Muscle layer of duodenum (tissue), 2 donors: ENCODE measurements at regions not wholly inside any gene's neighbourhood (a gene's known extent, or its start where the extent isn't known, plus 50 kb on each side); places are given as distances from the start of the nearest gene placed in this dataset.

ENCODE experiments used
- H3K27ac ChIP-seq: one replicate; pipeline ENCODE4 v1.7.0; 2013; ENCODE audit warnings: mild to moderate bottlenecking, low read length
- H3K27me3 ChIP-seq: one replicate; pipeline ENCODE4 v1.7.0; 2013; ENCODE audit warnings: low read depth, mild to moderate bottlenecking, control low read depth, low read length
- H3K36me3 ChIP-seq, 2 donors: one replicate each; pipeline ENCODE4 v1.7.0; 2013; ENCODE audit warnings: low read length in 2 of 2, control low read depth in 1 of 2, mild to moderate bottlenecking in 1 of 2; ENCODE audit not compliant: insufficient read depth in 2 of 2, control insufficient read depth in 1 of 2
- H3K4me1 ChIP-seq, 2 donors: one replicate each; pipeline ENCODE4 v1.7.0; 2013; ENCODE audit warnings: low read length in 2 of 2, mild to moderate bottlenecking in 2 of 2, control low read depth in 1 of 2, moderate library complexity in 1 of 2; ENCODE audit not compliant: insufficient read depth in 2 of 2, control insufficient read depth in 1 of 2
- H3K4me3 ChIP-seq, 2 donors: one replicate each; pipeline ENCODE4 v1.7.0; 2013; ENCODE audit warnings: low read length in 2 of 2, low read depth in 1 of 2, mild to moderate bottlenecking in 1 of 2
- H3K9me3 ChIP-seq, 2 donors: one replicate each; pipeline ENCODE4 v1.7.0; 2013; ENCODE audit warnings: low read length in 2 of 2, control low read depth in 1 of 2, mild to moderate bottlenecking in 1 of 2; ENCODE audit not compliant: control insufficient read depth in 1 of 2
- donor health status: healthy.

- no peaks in the 10 kb centered on the region for H3K36me3 ChIP-seq
- no peak overlapping the region for H3K27ac ChIP-seq
- H3K4me3 ChIP-seq: no peak overlapping the region
- peaks cover 0 to 7% of the 10 kb centered on the region in 2 donors for H3K4me1 ChIP-seq
- no peaks in the 10 kb centered on the region for H3K9me3 ChIP-seq
- H3K27me3 ChIP-seq: no peaks in the 10 kb centered on the region
Observed at GRCh38 chr2:19689646-19690168, 212.1 kb downstream of the TTC32 start.

- Histone ChIP-seq H3K27me3 (no peaks in the 10 kb centered on the region), H3K9me3 (no peaks in the 10 kb centered on the region), H3K4me3 (no peak overlapping the region), H3K36me3 (no peaks in the 10 kb centered on the region), H3K4me1 (peaks cover 0 to 7% of the 10 kb centered on the region in 2 donors), H3K27ac (no peak overlapping the region)
Observed at GRCh38 chr2:19688059-19688458, 213.7 kb downstream of the TTC32 start.

- no peaks in the 10 kb centered on the region for H3K27me3 ChIP-seq
- no peak overlapping the region for H3K4me3 ChIP-seq
- peaks cover 0 to 7% of the 10 kb centered on the region in 2 donors for H3K4me1 ChIP-seq
- H3K36me3 ChIP-seq: no peaks in the 10 kb centered on the region
- H3K27ac ChIP-seq: no peak overlapping the region
- no peaks in the 10 kb centered on the region for H3K9me3 ChIP-seq
Observed at GRCh38 chr2:19687017-19687659, 214.6 kb downstream of the TTC32 start.

- Histone ChIP-seq H3K36me3 (no peaks in the 10 kb centered on the region), H3K9me3 (no peaks in the 10 kb centered on the region), H3K27me3 (no peaks in the 10 kb centered on the region), H3K27ac (no peak overlapping the region), H3K4me1 (peaks cover 0 to 7% of the 10 kb centered on the region in 2 donors), H3K4me3 (no peak overlapping the region)
Observed at GRCh38 chr2:19686439-19686838, 215.3 kb downstream of the TTC32 start.

- H3K4me1 ChIP-seq: peaks cover 0 to 7% of the 10 kb centered on the region in 2 donors
- no peak overlapping the region for H3K4me3 ChIP-seq
- H3K27me3 ChIP-seq: no peaks in the 10 kb centered on the region
- no peaks in the 10 kb centered on the region for H3K36me3 ChIP-seq
- H3K9me3 ChIP-seq: no peaks in the 10 kb centered on the region
- no peak overlapping the region for H3K27ac ChIP-seq
Observed at GRCh38 chr2:19685731-19686130, 216.1 kb downstream of the TTC32 start.

- Histone ChIP-seq H3K36me3 (no peaks in the 10 kb centered on the region), H3K27me3 (no peaks in the 10 kb centered on the region), H3K27ac (no peak overlapping the region), H3K4me1 (peaks cover 0 to 7% of the 10 kb centered on the region in 2 donors), H3K9me3 (no peaks in the 10 kb centered on the region), H3K4me3 (no peak overlapping the region)
Observed at GRCh38 chr2:19684516-19684915, 217.3 kb downstream of the TTC32 start.

- Histone ChIP-seq H3K4me1 (peaks cover 0 to 7% of the 10 kb centered on the region in 2 donors), H3K27me3 (no peaks in the 10 kb centered on the region), H3K9me3 (no peaks in the 10 kb centered on the region)
Observed at GRCh38 chr2:19683556-19683955, 218.2 kb downstream of the TTC32 start.

GRCh38 chr2:19682493-19682892, 219.3 kb downstream of the TTC32 start:
- H3K4me3 ChIP-seq: no peak overlapping the region
- H3K27me3 ChIP-seq: no peaks in the 10 kb centered on the region
- peaks cover 0 to 5% of the 10 kb centered on the region in 2 donors for H3K4me1 ChIP-seq
- no peaks in the 10 kb centered on the region for H3K9me3 ChIP-seq
- H3K36me3 ChIP-seq: no peaks in the 10 kb centered on the region
- H3K27ac ChIP-seq: no peak overlapping the region

More at GRCh38 chr2:19683556-19683955, 218.2 kb downstream of the TTC32 start:
- H3K4me3 ChIP-seq: no peak overlapping the region
- no peaks in the 10 kb centered on the region for H3K36me3 ChIP-seq
- no peak overlapping the region for H3K27ac ChIP-seq

- Histone ChIP-seq H3K9me3 (no peaks in the 10 kb centered on the region), H3K36me3 (no peaks in the 10 kb centered on the region)
Observed at GRCh38 chr2:19677825-19678518, 223.8 kb downstream of the TTC32 start.

GRCh38 chr2:19677215-19677777, 224.5 kb downstream of the TTC32 start:
- no peaks in the 10 kb centered on the region for H3K36me3 ChIP-seq
- no peaks in the 10 kb centered on the region for H3K4me1 ChIP-seq
- no peaks in the 10 kb centered on the region for H3K9me3 ChIP-seq
- no peak overlapping the region for H3K27ac ChIP-seq
- no peaks in the 10 kb centered on the region for H3K27me3 ChIP-seq
- no peak overlapping the region for H3K4me3 ChIP-seq

More at GRCh38 chr2:19677825-19678518, 223.8 kb downstream of the TTC32 start:
- Histone ChIP-seq H3K4me1 (no peaks in the 10 kb centered on the region), H3K27ac (no peak overlapping the region), H3K4me3 (no peak overlapping the region), H3K27me3 (no peaks in the 10 kb centered on the region)

- Histone ChIP-seq H3K4me3 (no peak overlapping the region), H3K27me3 (no peaks in the 10 kb centered on the region), H3K9me3 (no peaks in the 10 kb centered on the region), H3K27ac (no peak overlapping the region), H3K36me3 (no peaks in the 10 kb centered on the region), H3K4me1 (no peaks in the 10 kb centered on the region)
Observed at GRCh38 chr2:19676770-19677169, 225.0 kb downstream of the TTC32 start.
